Brain microvascular endothelial cell (primary cell): ENCODE measurements at regions not wholly inside any gene's neighbourhood (a gene's known extent, or its start where the extent isn't known, plus 50 kb on each side); places are given as distances from the start of the nearest gene placed in this dataset.

ENCODE experiments used
- DNase-seq: peaks from one replicate; pipeline ENCODE4 v3.0.0-alpha.2; 2020
- H3K27ac ChIP-seq: fragments of 250-450 bp; sonication (Bioruptor Pico); 2 replicates; pipeline ENCODE4 v1.5.1; 2020; ENCODE audit warnings: mild to moderate bottlenecking, moderate library complexity
- H3K27me3 ChIP-seq: fragments of 250-450 bp; sonication (Bioruptor Pico); replicated peaks from 2 replicates; pipeline ENCODE4 v1.5.1; 2020; ENCODE audit warnings: mild to moderate bottlenecking
- H3K36me3 ChIP-seq: fragments of 250-450 bp; sonication (Bioruptor Pico); replicated peaks from 2 replicates; pipeline ENCODE4 v1.5.1; 2020; ENCODE audit warnings: mild to moderate bottlenecking
- H3K4me3 ChIP-seq: 2 replicates; pipeline ENCODE4 v1.5.1; 2011; ENCODE audit warnings: low read depth, mild to moderate bottlenecking, control low read depth, low read length, moderate library complexity
- in situ Hi-C: cut with HindIII; loops from 2 replicates; pipeline ENCODE4 v1.10.0; 2017; ENCODE audit warnings: low sequenced_read_pairs, low pct_ligation_motif_present
- TF ChIP-seq, protein P1 (sequence below): IDR thresholded peaks from 2 replicates; pipeline ENCODE4 v1.5.1; 2011; ENCODE audit warnings: low read depth, mild to moderate bottlenecking, moderate library complexity, low read length, control low read depth, inconsistent platforms; ENCODE audit errors: missing control alignments

DNA sequence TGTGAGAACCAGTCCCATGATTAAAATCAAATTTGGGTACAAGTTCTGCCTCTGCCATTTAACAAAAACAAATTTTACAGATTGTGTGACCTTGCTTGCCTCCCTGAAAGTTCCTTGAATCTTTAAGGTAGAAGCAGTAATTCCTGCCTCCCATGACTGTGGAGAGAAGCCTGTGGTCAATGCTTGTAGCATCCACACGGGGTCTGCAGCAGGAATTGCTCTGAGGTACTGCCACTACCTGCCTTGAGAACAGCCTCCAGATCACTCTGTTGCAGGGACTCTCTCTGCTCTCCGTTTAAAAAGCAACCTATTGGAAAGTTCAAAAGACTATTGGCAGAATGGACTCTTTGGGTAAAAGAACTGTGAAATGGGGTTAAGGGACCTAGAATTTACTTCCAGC, 75.9 kb downstream of the SST start:
- TF ChIP-seq, protein P1, sequence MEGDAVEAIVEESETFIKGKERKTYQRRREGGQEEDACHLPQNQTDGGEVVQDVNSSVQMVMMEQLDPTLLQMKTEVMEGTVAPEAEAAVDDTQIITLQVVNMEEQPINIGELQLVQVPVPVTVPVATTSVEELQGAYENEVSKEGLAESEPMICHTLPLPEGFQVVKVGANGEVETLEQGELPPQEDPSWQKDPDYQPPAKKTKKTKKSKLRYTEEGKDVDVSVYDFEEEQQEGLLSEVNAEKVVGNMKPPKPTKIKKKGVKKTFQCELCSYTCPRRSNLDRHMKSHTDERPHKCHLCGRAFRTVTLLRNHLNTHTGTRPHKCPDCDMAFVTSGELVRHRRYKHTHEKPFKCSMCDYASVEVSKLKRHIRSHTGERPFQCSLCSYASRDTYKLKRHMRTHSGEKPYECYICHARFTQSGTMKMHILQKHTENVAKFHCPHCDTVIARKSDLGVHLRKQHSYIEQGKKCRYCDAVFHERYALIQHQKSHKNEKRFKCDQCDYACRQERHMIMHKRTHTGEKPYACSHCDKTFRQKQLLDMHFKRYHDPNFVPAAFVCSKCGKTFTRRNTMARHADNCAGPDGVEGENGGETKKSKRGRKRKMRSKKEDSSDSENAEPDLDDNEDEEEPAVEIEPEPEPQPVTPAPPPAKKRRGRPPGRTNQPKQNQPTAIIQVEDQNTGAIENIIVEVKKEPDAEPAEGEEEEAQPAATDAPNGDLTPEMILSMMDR: no peak

DNA sequence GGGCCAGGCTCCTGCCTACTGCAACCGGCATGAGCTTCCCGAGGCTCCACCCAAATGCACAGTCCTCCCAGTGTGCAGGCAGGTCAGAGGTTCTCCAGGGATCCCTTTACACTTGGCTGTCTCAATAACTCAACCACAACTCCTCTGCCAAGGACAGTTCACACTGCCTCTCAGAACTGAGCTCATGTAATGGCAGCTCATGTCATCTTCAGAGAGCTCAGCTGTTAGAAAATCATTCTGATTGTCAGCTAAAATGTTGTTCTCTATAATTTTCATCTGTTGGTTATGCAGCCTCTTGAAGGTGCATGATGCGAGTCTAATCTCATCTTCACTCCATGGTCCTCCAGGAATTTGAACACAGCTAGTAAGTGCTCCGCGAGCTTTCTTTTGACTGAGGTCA, 76.7 kb downstream of the SST start:
- no peak for DNase-seq
- in situ Hi-C loops: no loop called here
- Histone ChIP-seq H3K27ac (no peak overlapping the region), H3K36me3 (no peaks in the 10 kb centered on the region), H3K4me3 (no peak overlapping the region), H3K27me3 (no peaks in the 10 kb centered on the region)
- TF ChIP-seq, protein P1: no peak

More for the DNA sequence above, 75.9 kb downstream of the SST start:
- DNase-seq: no peak
- Histone ChIP-seq H3K27ac (no peak overlapping the region), H3K27me3 (no peaks in the 10 kb centered on the region), H3K36me3 (no peaks in the 10 kb centered on the region), H3K4me3 (no peak overlapping the region)
- in situ Hi-C loops: no loop called here

DNA sequence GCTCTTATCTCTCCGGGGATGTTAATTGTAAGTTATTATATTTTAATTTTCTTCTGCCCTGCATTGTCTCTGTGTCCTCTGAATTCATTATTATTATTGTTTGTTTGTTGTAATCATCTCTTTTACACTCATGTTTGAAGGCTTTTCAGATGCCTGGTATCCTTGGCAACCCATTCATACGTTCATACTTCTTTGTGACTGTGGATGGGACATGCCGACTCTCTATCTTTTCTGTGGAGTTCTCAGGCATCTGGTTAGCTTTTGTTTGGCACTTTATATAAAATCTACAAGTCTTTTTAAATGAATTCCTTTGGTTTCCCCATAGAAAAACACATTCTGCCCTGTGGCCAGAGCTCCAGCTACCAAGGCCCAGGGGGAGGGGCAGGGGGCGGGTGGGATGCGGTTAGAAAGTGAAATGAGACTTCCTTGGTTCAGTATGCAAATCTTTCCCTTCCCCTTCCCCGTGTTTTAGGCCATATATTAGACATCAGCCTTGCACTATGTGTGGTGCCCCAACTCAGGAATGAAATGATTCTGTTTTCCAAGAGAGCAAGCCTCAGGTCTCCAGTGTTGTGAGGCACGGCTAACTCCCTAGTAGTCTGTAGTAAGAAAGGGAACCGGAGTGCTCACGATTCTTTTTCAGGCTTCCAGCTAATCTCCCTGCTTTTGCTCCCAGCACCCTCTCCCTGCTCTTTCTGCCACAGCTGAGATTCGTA, 79.2 kb downstream of the SST start:
- Histone ChIP-seq H3K27ac (no peak overlapping the region), H3K27me3 (no peaks in the 10 kb centered on the region), H3K4me3 (no peak overlapping the region), H3K36me3 (no peaks in the 10 kb centered on the region)
- in situ Hi-C loops: no loop called here
- no peak for DNase-seq
- TF ChIP-seq, protein P1: no peak

DNA sequence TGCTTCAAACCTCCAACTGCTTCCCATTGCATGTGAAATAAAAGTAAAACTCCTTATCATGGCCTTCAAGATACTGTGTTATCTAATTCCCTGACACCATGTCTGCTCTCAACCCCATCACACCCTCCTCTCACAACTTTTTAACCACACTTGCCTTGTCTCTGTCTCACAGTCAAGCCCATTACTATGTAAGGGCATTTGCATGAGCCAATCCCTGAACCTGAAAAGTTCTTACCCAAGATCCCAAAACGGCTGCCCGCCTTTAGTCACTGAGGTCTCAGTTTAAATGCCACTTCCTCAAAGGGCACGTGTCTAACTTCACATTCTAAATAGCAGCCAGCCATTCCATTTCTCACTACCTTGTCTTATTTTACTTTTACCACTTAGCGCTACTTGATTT, 83.1 kb downstream of the SST start:
- Histone ChIP-seq H3K27ac (no peak overlapping the region), H3K27me3 (no peaks in the 10 kb centered on the region), H3K36me3 (no peaks in the 10 kb centered on the region), H3K4me3 (no peak overlapping the region)
- DNase-seq: no peak
- in situ Hi-C loops: no loop called here
- TF ChIP-seq, protein P1: no peak

DNA sequence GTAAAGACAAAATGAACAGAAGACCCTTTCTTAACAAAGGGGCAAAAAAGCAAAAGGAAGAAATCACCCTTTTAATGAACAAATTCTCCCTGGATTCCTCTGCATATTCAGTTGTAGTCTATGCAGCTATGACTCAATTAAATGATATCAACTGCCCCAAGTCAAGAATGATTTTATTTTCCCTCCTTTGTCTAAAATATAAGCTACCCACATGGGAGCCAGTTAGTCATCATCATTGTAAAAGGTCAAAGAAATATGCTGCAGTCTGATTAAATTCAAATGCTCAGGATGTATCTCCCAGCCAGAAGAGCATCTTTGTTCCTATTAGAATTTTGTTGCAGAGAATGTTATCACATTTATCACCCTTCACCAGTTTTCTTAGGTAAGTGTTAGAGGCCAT, 84.0 kb downstream of the SST start:
- no peaks in the 10 kb centered on the region for H3K27me3 ChIP-seq
- no peak overlapping the region for H3K27ac ChIP-seq
- no peak overlapping the region for H3K4me3 ChIP-seq
- TF ChIP-seq, protein P1: no peak
- H3K36me3 ChIP-seq: no peaks in the 10 kb centered on the region
- in situ Hi-C loops: no loop called here
- DNase-seq: no peak

DNA sequence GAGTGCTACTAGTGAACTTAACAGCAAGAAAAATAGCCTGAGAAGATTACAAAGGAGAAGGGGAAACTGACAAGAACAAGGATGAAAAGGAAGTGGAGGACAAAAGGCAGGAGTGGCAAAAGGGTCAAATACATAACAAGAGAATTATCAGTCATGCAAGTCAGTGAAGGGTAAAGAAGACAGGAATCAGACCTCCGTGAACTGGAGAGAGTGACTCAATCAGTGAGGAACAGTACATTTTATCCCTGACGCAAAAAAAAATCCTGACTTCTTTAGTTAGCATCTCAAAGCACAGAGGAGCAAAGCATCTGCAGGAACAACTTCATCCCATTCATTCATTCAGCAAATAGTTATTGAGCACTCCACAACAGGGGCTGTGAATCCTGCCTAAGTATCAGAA, 97.8 kb downstream of the SST start:
- H3K4me3 ChIP-seq: no peak overlapping the region
- no peak for DNase-seq
- no peak overlapping the region for H3K27ac ChIP-seq
- in situ Hi-C loops: no loop called here
- TF ChIP-seq, protein P1: no peak
- no peaks in the 10 kb centered on the region for H3K36me3 ChIP-seq
- no peaks in the 10 kb centered on the region for H3K27me3 ChIP-seq
